Thymus (tissue), 11 donors: ENCODE measurements at regions not wholly inside any gene's neighbourhood (a gene's known extent, or its start where the extent isn't known, plus 50 kb on each side); places are given as distances from the start of the nearest gene placed in this dataset.
"Not testable (repeated sequence)": the region's sequence is repeated elsewhere in the genome, so short reads cannot be mapped to it uniquely, and the experiment has no call there.

ENCODE experiments used
- DNase-seq, 9 donors: peaks; one replicate each; pipeline ENCODE4 v3.0.0-alpha.2; 2013; ENCODE audit warnings: low spot score in 9 of 9, low read depth in 6 of 9, missing footprints in 1 of 9
- H3K27ac ChIP-seq, 2 donors: one replicate each; pipeline ENCODE4 v1.5.1; 2013; ENCODE audit warnings: control low read depth in 1 of 2, low read depth in 1 of 2, low read length in 1 of 2, mild to moderate bottlenecking in 1 of 2, moderate library complexity in 1 of 2
- H3K27me3 ChIP-seq, 2 donors: one replicate each; pipeline ENCODE4 v1.5.1; 2013; ENCODE audit warnings: low read length in 1 of 2; ENCODE audit not compliant: control insufficient read depth in 2 of 2, insufficient read depth in 1 of 2
- H3K36me3 ChIP-seq, 2 donors: one replicate each; pipeline ENCODE4 v1.5.1; 2013; ENCODE audit warnings: low read length in 1 of 2, mild to moderate bottlenecking in 1 of 2, moderate library complexity in 1 of 2; ENCODE audit not compliant: control insufficient read depth in 2 of 2, insufficient read depth in 2 of 2
- H3K4me1 ChIP-seq, 2 donors: one replicate each; pipeline ENCODE4 v1.5.1; 2013; ENCODE audit warnings: low read length in 2 of 2; ENCODE audit not compliant: control insufficient read depth in 2 of 2, insufficient read depth in 2 of 2
- H3K4me3 ChIP-seq, 2 donors: one replicate each; pipeline ENCODE4 v1.5.1; 2013; ENCODE audit warnings: low read length in 2 of 2, control low read depth in 1 of 2, mild to moderate bottlenecking in 1 of 2
- H3K9me3 ChIP-seq, 2 donors: one replicate each; pipeline ENCODE4 v1.5.1; 2013; ENCODE audit warnings: low read length in 1 of 2, mild to moderate bottlenecking in 1 of 2; ENCODE audit not compliant: control insufficient read depth in 2 of 2, insufficient read depth in 1 of 2
- WGBS: extraction: QIAGEN DNeasy Blood & Tissue Kit; methylation state at CpG from one replicate; pipeline ENCODE4 v1.1.7; 2013; 5-methylcytosine and 5-hydroxymethylcytosine counted together
- donor health status: healthy.

GRCh38 chr9:134568811-134569210 is 72.8 kb upstream of the COL5A1 start:
- no peak overlapping the region for H3K27ac ChIP-seq
- H3K27me3 ChIP-seq: no peaks in the 10 kb centered on the region
- no peaks in the 10 kb centered on the region for H3K4me1 ChIP-seq
- no peak for DNase-seq
- no peak overlapping the region for H3K4me3 ChIP-seq
- WGBS: 93% methylated on average over 3 of the region's 3 CpGs
- H3K9me3 ChIP-seq: peaks cover 0 to 5% of the 10 kb centered on the region in 2 donors
- no peaks in the 10 kb centered on the region for H3K36me3 ChIP-seq

DNA sequence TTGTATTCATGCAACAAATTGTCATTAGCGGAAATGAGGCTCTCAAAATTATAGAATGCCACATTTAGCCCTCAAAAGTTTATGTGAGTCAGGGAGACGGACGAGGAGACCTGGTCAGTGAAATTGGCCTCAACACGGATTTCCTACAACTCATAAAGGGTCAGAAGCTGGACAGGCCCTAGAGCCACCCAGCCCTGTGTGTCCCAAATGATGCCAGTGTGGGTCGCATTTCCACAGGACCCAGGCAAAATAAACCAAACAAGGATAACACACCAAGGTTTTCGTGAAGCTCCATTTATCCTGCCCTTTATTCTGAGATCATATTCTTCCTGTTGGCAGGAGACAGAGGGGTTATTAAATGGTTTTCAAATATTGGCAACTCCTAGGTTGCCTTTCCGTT is 72.0 kb upstream of the COL5A1 start:
- Histone ChIP-seq H3K27me3 (no peaks in the 10 kb centered on the region), H3K9me3 (peaks cover 0 to 5% of the 10 kb centered on the region in 2 donors), H3K36me3 (no peaks in the 10 kb centered on the region), H3K27ac (no peak overlapping the region), H3K4me1 (no peaks in the 10 kb centered on the region), H3K4me3 (no peak overlapping the region)
- 96% methylated on average over 7 of the region's 7 CpGs for WGBS
- DNase-seq: no peak

DNA sequence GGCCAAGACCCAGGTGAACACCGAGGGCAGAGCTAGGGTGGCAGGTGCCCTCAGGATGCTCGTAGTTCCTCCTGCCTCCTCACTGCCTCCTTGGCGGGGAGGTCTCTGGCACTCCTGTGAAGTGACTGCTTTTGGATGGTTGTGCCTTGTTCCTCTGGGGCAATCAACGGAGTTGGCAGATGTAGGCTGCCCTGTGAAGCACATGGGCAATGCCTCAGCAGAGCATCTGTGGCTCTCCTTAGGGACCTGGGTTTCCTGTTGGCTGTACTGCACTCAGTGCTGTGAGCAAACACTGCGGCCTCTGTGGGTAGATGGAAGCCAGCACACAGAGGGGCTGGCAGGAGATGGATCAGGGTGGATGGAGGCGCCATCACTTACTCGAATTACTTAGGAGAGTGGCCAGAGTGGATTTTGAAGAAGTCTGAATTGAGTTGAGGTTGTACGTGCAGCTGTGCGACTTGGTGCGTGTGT is 71.4 kb upstream of the COL5A1 start:
- WGBS: 87% methylated on average over 10 of the region's 10 CpGs
- DNase-seq: no peak
- no peaks in the 10 kb centered on the region for H3K36me3 ChIP-seq

DNA sequence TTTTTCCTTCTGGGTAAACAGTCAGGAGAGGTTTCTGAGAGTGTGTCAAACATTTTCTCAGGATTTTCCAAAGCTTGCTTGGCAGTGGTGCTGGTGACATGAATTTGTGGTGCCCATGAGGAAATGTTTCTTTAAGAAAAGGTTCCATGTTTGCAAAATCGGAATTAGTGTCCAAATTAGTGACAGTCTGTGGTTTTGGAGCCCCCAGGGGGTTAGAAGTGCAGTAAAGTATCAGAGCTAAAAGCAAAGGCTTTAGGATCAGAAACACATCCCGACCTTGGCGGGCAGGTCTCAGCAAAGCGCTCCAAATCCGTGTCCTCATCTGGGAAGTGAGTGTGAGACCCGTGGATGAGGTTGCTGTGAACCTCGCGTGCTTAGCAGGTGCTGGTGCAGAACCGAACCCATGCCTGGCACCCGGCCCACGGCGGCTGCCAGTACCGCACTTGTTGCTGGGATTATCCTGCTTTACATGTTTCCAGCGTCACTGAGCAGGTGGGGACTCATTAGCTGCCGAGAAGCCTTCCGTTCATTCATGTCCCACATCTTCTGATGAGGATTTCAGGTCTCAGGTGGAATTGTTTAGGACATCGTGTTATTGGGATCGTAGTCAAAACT is 70.8 kb upstream of the COL5A1 start:
- DNase-seq: no peak
- H3K36me3 ChIP-seq: no peaks in the 10 kb centered on the region
- WGBS: 91% methylated on average over 18 of the region's 18 CpGs
- no peak overlapping the region for H3K27ac ChIP-seq
- no peak overlapping the region for H3K4me3 ChIP-seq
- no peaks in the 10 kb centered on the region for H3K4me1 ChIP-seq
- peaks cover 0 to 9% of the 10 kb centered on the region in 2 donors for H3K9me3 ChIP-seq
- H3K27me3 ChIP-seq: no peaks in the 10 kb centered on the region

More for the DNA sequence above, 71.4 kb upstream of the COL5A1 start:
- no peaks in the 10 kb centered on the region for H3K4me1 ChIP-seq
- no peaks in the 10 kb centered on the region for H3K27me3 ChIP-seq
- H3K27ac ChIP-seq: no peak overlapping the region
- H3K4me3 ChIP-seq: no peak overlapping the region
- H3K9me3 ChIP-seq: peaks cover 0 to 9% of the 10 kb centered on the region in 2 donors

DNA sequence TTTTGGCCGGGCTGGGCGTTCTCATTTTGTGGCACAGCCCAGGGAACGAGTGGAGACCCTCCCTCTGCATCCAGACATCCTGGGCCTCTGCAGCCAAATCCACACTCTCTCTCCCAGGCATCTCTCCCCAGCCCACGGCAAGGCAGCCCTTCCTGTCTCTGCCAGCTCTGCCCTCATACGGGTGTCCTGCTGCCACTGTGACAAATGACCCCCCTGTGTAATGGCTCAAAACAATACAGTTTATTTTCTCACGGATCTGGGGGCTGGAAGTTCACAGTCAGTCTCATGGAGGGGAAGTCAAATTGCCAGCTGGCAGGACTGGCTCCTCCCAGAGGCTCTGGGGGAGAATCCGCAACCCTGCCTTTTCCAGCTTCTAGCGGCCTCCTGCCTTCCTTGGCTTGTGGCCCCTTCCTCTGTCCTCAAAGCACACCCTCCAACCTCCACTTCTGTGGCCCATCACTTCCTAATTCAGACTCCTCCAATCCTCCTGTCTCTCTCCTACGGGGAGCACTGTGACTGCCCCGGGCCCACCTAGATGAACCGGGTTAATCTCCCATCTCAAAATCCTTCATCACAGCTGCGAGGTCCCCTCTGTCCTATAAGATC is 70.2 kb upstream of the COL5A1 start:
- Histone ChIP-seq H3K4me1 (no peaks in the 10 kb centered on the region), H3K4me3 (no peak overlapping the region), H3K27me3 (no peaks in the 10 kb centered on the region), H3K9me3 (peaks cover 0 to 5% of the 10 kb centered on the region in 2 donors), H3K36me3 (no peaks in the 10 kb centered on the region), H3K27ac (no peak overlapping the region)
- DNase-seq: no peak
- 82% methylated on average over 12 of the region's 12 CpGs for WGBS

DNA sequence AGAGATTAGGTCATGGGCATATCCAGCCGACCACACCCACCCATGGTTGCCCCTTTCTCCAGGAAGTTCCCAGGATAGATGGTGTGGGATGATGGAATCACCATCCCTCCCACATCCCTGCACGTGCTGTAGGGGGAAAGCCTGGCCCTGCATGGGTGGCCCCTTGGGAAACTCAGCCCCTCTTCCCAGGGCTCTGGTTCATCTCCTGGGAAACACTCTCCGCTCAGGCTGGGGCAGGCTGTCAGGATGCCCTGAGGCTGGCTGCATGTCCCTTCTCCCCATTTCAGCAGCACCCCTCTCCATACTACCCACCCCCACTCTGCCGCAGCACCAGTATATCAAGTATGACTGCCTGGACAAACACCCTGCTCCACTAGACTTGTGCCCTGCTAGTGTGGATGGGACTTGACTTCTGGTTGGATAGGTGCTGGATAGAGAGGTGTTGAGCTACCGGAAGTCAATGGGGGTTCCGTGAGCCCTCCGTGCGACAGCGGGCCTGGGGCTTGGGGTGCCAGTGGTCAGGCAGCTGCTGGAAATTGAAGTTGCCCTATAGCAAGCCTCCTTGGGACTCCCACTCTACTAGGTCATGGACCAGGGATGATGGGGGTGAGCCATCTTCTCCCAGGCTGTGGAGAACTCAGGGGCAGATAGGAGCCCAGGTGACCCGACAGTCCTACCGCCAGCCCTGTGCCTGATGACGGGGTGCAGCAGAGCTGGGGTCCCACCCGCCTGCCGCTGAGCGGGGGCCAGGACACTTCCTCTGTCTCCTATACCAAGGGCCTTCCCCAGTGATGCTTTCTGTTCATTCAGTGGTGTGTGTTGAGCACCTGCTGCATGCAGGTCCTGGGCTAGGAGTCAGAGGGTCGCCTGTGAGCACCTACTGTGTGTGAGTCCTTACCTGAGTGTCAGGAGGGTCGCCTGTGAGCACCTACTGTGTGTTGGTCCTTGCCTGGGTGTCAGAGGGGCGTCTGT is 69.4 kb upstream of the COL5A1 start:
- H3K27me3 ChIP-seq: no peaks in the 10 kb centered on the region
- no peak for DNase-seq
- peaks cover 0 to 4% of the 10 kb centered on the region in 2 donors for H3K9me3 ChIP-seq
- H3K4me3 ChIP-seq: no peak overlapping the region
- no peaks in the 10 kb centered on the region for H3K36me3 ChIP-seq
- no peaks in the 10 kb centered on the region for H3K4me1 ChIP-seq
- no peak overlapping the region for H3K27ac ChIP-seq
- WGBS: 91% methylated on average over 18 of the region's 18 CpGs

- not testable (repeated sequence) for H3K4me3 ChIP-seq, H3K36me3 ChIP-seq, DNase-seq, H3K9me3 ChIP-seq, H3K4me1 ChIP-seq, H3K27ac ChIP-seq, H3K27me3 ChIP-seq
- WGBS: 83% methylated on average over 6 of the region's 6 CpGs
These were observed 66.9 kb upstream of the COL5A1 start for GRCh38 chr9:134574686-134575085.

- DNase-seq: no peak
- H3K4me1 ChIP-seq: no peaks in the 10 kb centered on the region
- 88% methylated on average over 14 of the region's 14 CpGs for WGBS
These were observed 66.3 kb upstream of the COL5A1 start for GRCh38 chr9:134575103-134575900.

More at GRCh38 chr9:134575103-134575900, 66.3 kb upstream of the COL5A1 start:
- H3K27me3 ChIP-seq: no peaks in the 10 kb centered on the region
- no peaks in the 10 kb centered on the region for H3K36me3 ChIP-seq
- H3K4me3 ChIP-seq: no peak overlapping the region
- no peak overlapping the region for H3K27ac ChIP-seq
- H3K9me3 ChIP-seq: peaks cover 0 to 4% of the 10 kb centered on the region in 2 donors
